GM10248 (cell line): ENCODE measurements at regions not wholly inside any gene's neighbourhood (a gene's known extent, or its start where the extent isn't known, plus 50 kb on each side); places are given as distances from the start of the nearest gene placed in this dataset.

Experiments used
- CTCF ChIA-PET: fragments of 300-600 bp; sonication (Branson Sonifier 250); formaldehyde crosslinking; extraction: SDS; loops from one replicate; lab custom pipeline; 2021; ENCODE audit warnings: antibody characterized with exemption; lab: Yijun Ruan, JAX
- POLR2A ChIA-PET: fragments of 350-650 bp; sonication (Branson Sonifier 250); formaldehyde crosslinking; extraction: SDS; loops from one replicate; lab custom pipeline; 2020; ENCODE audit warnings: antibody characterized with exemption; lab: Yijun Ruan, JAX
- DNase-seq: peaks from one replicate; pipeline ENCODE4 v3.0.0; 2012; ENCODE audit errors: extremely low spot score
- CTCF ChIP-seq: IDR thresholded peaks from 2 replicates; pipeline ENCODE4 v1.5.1; 2012; ENCODE audit warnings: mild to moderate bottlenecking, low read depth; ENCODE audit errors: extremely low read depth, missing control alignments, control extremely low read depth

GRCh38 chr16:66036184-66036583 is 330.3 kb upstream of the CDH5 start:
- CTCF ChIA-PET: no interaction called here

GRCh38 chr16:66035096-66035495 is 331.4 kb upstream of the CDH5 start:
- TF ChIP-seq CTCF: no peak
- ChIA-PET POLR2A (no interaction called here), CTCF (no interaction called here)
- no peak for DNase-seq

More at GRCh38 chr16:66036184-66036583, 330.3 kb upstream of the CDH5 start:
- no peak for TF ChIP-seq CTCF
- POLR2A ChIA-PET: no interaction called here
- no peak for DNase-seq

GRCh38 chr16:66032841-66033240 is 333.6 kb upstream of the CDH5 start:
- ChIA-PET POLR2A (no interaction called here), CTCF (no interaction called here)
- TF ChIP-seq CTCF: no peak
- no peak for DNase-seq

GRCh38 chr16:66030036-66030435 is 336.5 kb upstream of the CDH5 start:
- no peak for TF ChIP-seq CTCF
- POLR2A ChIA-PET: no interaction called here
- no peak for DNase-seq
- CTCF ChIA-PET: no interaction called here

- POLR2A ChIA-PET: no interaction called here
- no peak for TF ChIP-seq CTCF
- DNase-seq: no peak
- CTCF ChIA-PET: no interaction called here
Measured at GRCh38 chr16:66028510-66029216, 337.8 kb upstream of the CDH5 start.

- POLR2A ChIA-PET: no interaction called here
- CTCF ChIA-PET: interaction anchor here (0.9 kb wide), 1 partner anchor 18 kb away, joined by 3 read pairs; no protein-coding TSS in a partner anchor
- DNase-seq: no peak
- no peak for TF ChIP-seq CTCF
Measured at GRCh38 chr16:66026787-66027330, 339.6 kb upstream of the CDH5 start.

GRCh38 chr16:66026211-66026610 is 340.3 kb upstream of the CDH5 start:
- ChIA-PET CTCF (interaction anchor here (0.9 kb wide), 1 partner anchor 19 kb away, joined by 3 read pairs; no protein-coding TSS in a partner anchor), POLR2A (no interaction called here)
- DNase-seq: no peak
- no peak for TF ChIP-seq CTCF
